ENCODE measurements at regions not wholly inside any gene's neighbourhood (a gene's known extent, or its start where the extent isn't known, plus 50 kb on each side); places are given as distances from the start of the nearest gene placed in this dataset.
A peak's percentile ranks its signal among the peaks of the same experiment; 100 is the strongest.

GRCh38 chr17:77735566-77736198 lies 222.8 kb upstream of the TNRC6C start:
- Mint-ChIP-seq H3K4me1 (no peaks in the 10 kb centered on the region), H3K27me3 (peaks cover 27% of the 10 kb centered on the region), H3K36me3 (ENCODE audit: low read depth) (peaks cover 2% of the 10 kb centered on the region), H3K9me3 (peaks cover 10% of the 10 kb centered on the region), H3K4me3 (no peak overlapping the region), H3K27ac (no peak overlapping the region)
- intact Hi-C loops (cut with micrococcal nuclease): no loop called here
- no peak for ATAC-seq (ENCODE audit: low read depth)
- no peak for DNase-seq
- ChIA-PET POLR2A (no interaction called here), CTCF (no interaction called here)
- TF ChIP-seq CTCF (IDR thresholded peaks at IDR 0.05): no peak

- Mint-ChIP-seq H3K4me1 (no peaks in the 10 kb centered on the region), H3K9me3 (peaks cover 9% of the 10 kb centered on the region), H3K4me3 (no peak overlapping the region), H3K27ac (no peak overlapping the region), H3K36me3 (ENCODE audit: low read depth) (peaks cover 2% of the 10 kb centered on the region), H3K27me3 (peaks cover 27% of the 10 kb centered on the region)
- no peak for DNase-seq
- intact Hi-C loops (cut with micrococcal nuclease): no loop called here
- CTCF ChIA-PET: no interaction called here
- no peak for ATAC-seq (ENCODE audit: low read depth)
- POLR2A ChIA-PET: no interaction called here
- TF ChIP-seq CTCF (IDR thresholded peaks at IDR 0.05): no peak
Observed at GRCh38 chr17:77736199-77736585, 222.3 kb upstream of the TNRC6C start.

GRCh38 chr17:77736721-77737120 lies 221.8 kb upstream of the TNRC6C start:
- DNase-seq (no peak), ATAC-seq (ENCODE audit: low read depth) (no peak)
- Mint-ChIP-seq H3K27me3 (peaks cover 24% of the 10 kb centered on the region), H3K36me3 (ENCODE audit: low read depth) (peaks cover 2% of the 10 kb centered on the region), H3K9me3 (peaks cover 9% of the 10 kb centered on the region), H3K27ac (no peak overlapping the region), H3K4me1 (no peaks in the 10 kb centered on the region), H3K4me3 (no peak overlapping the region)
- TF ChIP-seq CTCF (IDR thresholded peaks at IDR 0.05): no peak
- POLR2A ChIA-PET: no interaction called here
- CTCF ChIA-PET: no interaction called here
- intact Hi-C loops (cut with micrococcal nuclease): no loop called here

GRCh38 chr17:77737442-77738265 lies 220.8 kb upstream of the TNRC6C start:
- Mint-ChIP-seq H3K4me1 (no peaks in the 10 kb centered on the region), H3K27me3 (peaks cover 27% of the 10 kb centered on the region), H3K27ac (no peak overlapping the region), H3K36me3 (ENCODE audit: low read depth) (peaks cover under 1% of the 10 kb centered on the region), H3K4me3 (no peak overlapping the region), H3K9me3 (peaks cover 4% of the 10 kb centered on the region)
- intact Hi-C loops (cut with micrococcal nuclease): no loop called here
- ChIA-PET POLR2A (no interaction called here), CTCF (no interaction called here)
- TF ChIP-seq CTCF (IDR thresholded peaks at IDR 0.05): no peak
- ATAC-seq (ENCODE audit: low read depth) (no peak), DNase-seq (peak; percentile 3)

- intact Hi-C loops (cut with micrococcal nuclease): no loop called here
- Mint-ChIP-seq H3K4me3 (no peak overlapping the region), H3K36me3 (ENCODE audit: low read depth) (no peaks in the 10 kb centered on the region), H3K27me3 (peaks cover 15% of the 10 kb centered on the region), H3K4me1 (no peaks in the 10 kb centered on the region), H3K9me3 (no peaks in the 10 kb centered on the region), H3K27ac (no peak overlapping the region)
- ChIA-PET CTCF (no interaction called here), POLR2A (no interaction called here)
- no peak for DNase-seq
- no peak for ATAC-seq (ENCODE audit: low read depth)
- no peak for TF ChIP-seq CTCF (IDR thresholded peaks at IDR 0.05)
Observed at GRCh38 chr17:77738751-77739531, 219.6 kb upstream of the TNRC6C start.

Data from activated B cell treated with CpG ODN at 0.5 μM for 24 hours (primary cell).